Natural killer cell (primary cell): ENCODE measurements at regions not wholly inside any gene's neighbourhood (a gene's known extent, or its start where the extent isn't known, plus 50 kb on each side); places are given as distances from the start of the nearest gene placed in this dataset.

Source experiments
- ATAC-seq, 3 donors: fragments of 150-1000 bp in 2 of 3; fragments of 200-7000 bp in 1 of 3; cut with Tn5 transposase; 1 replicate in 1 of 3; 2 replicates in 2 of 3; pipeline ENCODE4 v1.10.0; 2021; ENCODE audit warnings: mild to moderate bottlenecking in 2 of 3, moderate library complexity in 2 of 3
- DNase-seq, 2 donors: peaks; one replicate each; pipeline versions ENCODE4 v3.0.0 to v3.0.0-alpha.2; 2013 to 2021; ENCODE audit warnings: mixed read lengths in 1 of 2
- H3K27ac ChIP-seq: one replicate; pipeline ENCODE4 v1.5.1; 2013; ENCODE audit warnings: mild to moderate bottlenecking, low read length
- H3K27me3 ChIP-seq: one replicate; pipeline ENCODE4 v1.6.1; 2013; ENCODE audit warnings: low read length; ENCODE audit not compliant: control insufficient read depth, insufficient read depth
- H3K36me3 ChIP-seq: one replicate; pipeline ENCODE4 v1.6.1; 2013; ENCODE audit warnings: low read length; ENCODE audit not compliant: control insufficient read depth, insufficient read depth
- H3K4me1 ChIP-seq: one replicate; pipeline ENCODE4 v1.6.1; 2013; ENCODE audit warnings: low read length; ENCODE audit not compliant: control insufficient read depth, insufficient read depth
- H3K4me3 ChIP-seq: one replicate; pipeline ENCODE4 v1.5.1; 2013; ENCODE audit warnings: low read length
- H3K9me3 ChIP-seq: one replicate; pipeline ENCODE4 v1.6.1; 2013; ENCODE audit warnings: low read length; ENCODE audit not compliant: control insufficient read depth, insufficient read depth
- H3K27ac Mint-ChIP-seq, 2 donors: one replicate each; pipeline ENCODE4 v1.8.0; 2022; ENCODE audit warnings: mild to moderate bottlenecking in 2 of 2, mixed read lengths in 2 of 2, moderate library complexity in 1 of 2
- H3K27me3 Mint-ChIP-seq, 2 donors: one replicate each; pipeline ENCODE4 v1.8.0; 2022; ENCODE audit warnings: low read depth in 2 of 2, mixed read lengths in 2 of 2
- H3K36me3 Mint-ChIP-seq: one replicate; pipeline ENCODE4 v1.8.0; 2022; ENCODE audit warnings: mixed read lengths
- H3K4me1 Mint-ChIP-seq, 2 donors: one replicate each; pipeline ENCODE4 v1.8.0; 2022; ENCODE audit warnings: mixed read lengths in 2 of 2
- H3K4me3 Mint-ChIP-seq: one replicate; pipeline ENCODE4 v1.8.0; 2022; ENCODE audit warnings: mild to moderate bottlenecking, moderate library complexity, mixed read lengths
- H3K9me3 Mint-ChIP-seq, 2 donors: one replicate each; pipeline ENCODE4 v1.8.0; 2022; ENCODE audit warnings: mixed read lengths in 2 of 2
- CTCF ChIP-seq: fragments of 200-600 bp; IDR thresholded peaks from one replicate; pipeline ENCODE4 v1.8.0; 2022; ENCODE audit warnings: antibody characterized with exemption
- WGBS: methylation state at CpG from one replicate; pipeline ENCODE4 v1.1.7; 2013; ENCODE audit warnings: missing lambda C conversion rate; ENCODE audit not compliant: insufficient coverage; 5-methylcytosine and 5-hydroxymethylcytosine counted together
- intact Hi-C: fragments of 100-400 bp; cut with micrococcal nuclease; formaldehyde crosslinking; loops from one replicate; pipeline ENCODE4 v1.14.2; 2022

- Histone ChIP-seq H3K9me3 (no peaks in the 10 kb centered on the region), H3K27ac (peak overlapping the region; percentile 21), H3K36me3 (no peaks in the 10 kb centered on the region), H3K4me3 (no peak overlapping the region), H3K27me3 (no peaks in the 10 kb centered on the region), H3K4me1 (peaks cover 3% of the 10 kb centered on the region)
- H3K36me3 Mint-ChIP-seq: peaks cover 5% of the 10 kb centered on the region
- intact Hi-C loops: no loop called here
- H3K27ac Mint-ChIP-seq: peak overlapping the region in 1 of 2 donors; percentile 37
- H3K4me3 Mint-ChIP-seq: peak overlapping the region; percentile 47
- peaks cover 0 to 5% of the 10 kb centered on the region in 2 donors for H3K27me3 Mint-ChIP-seq
- ATAC-seq: peak; percentile 65 to 70 (median 66)
- DNase-seq: peak in 1 of 2 donors; percentile 23
- TF ChIP-seq CTCF: no peak
- no CpG with 5 or more reads among the region's 1 CpG for WGBS
- no peaks in the 10 kb centered on the region for H3K9me3 Mint-ChIP-seq
- H3K4me1 Mint-ChIP-seq: peaks cover 9 to 12% of the 10 kb centered on the region in 2 donors
These were observed 169.9 kb upstream of the SLC39A10 start for GRCh38 chr2:195486987-195487644.

- H3K9me3 Mint-ChIP-seq: no peaks in the 10 kb centered on the region
- Histone ChIP-seq H3K9me3 (no peaks in the 10 kb centered on the region), H3K36me3 (no peaks in the 10 kb centered on the region), H3K4me1 (peaks cover 3% of the 10 kb centered on the region), H3K27ac (no peak overlapping the region), H3K4me3 (no peak overlapping the region), H3K27me3 (no peaks in the 10 kb centered on the region)
- ATAC-seq (no peak), DNase-seq (no peak)
- no peak overlapping the region for H3K4me3 Mint-ChIP-seq
- 27% methylated on average over 2 of the region's 2 CpGs for WGBS
- peaks cover 9 to 12% of the 10 kb centered on the region in 2 donors for H3K4me1 Mint-ChIP-seq
- H3K36me3 Mint-ChIP-seq: peaks cover 7% of the 10 kb centered on the region
- intact Hi-C loops: no loop called here
- peaks cover 0 to 8% of the 10 kb centered on the region in 2 donors for H3K27me3 Mint-ChIP-seq
- TF ChIP-seq CTCF: no peak
- H3K27ac Mint-ChIP-seq: peak overlapping the region in 1 of 2 donors; percentile 37
These were observed 170.5 kb upstream of the SLC39A10 start for GRCh38 chr2:195486520-195486919.

GRCh38 chr2:195482010-195482409 is 175.0 kb upstream of the SLC39A10 start:
- no peak overlapping the region for H3K4me3 ChIP-seq
- peaks cover 3 to 10% of the 10 kb centered on the region in 2 donors for H3K4me1 Mint-ChIP-seq
- H3K27me3 ChIP-seq: no peaks in the 10 kb centered on the region
- intact Hi-C loops: no loop called here
- DNase-seq: no peak
- H3K27ac ChIP-seq: no peak overlapping the region
- H3K27ac Mint-ChIP-seq: no peak overlapping the region
- H3K4me1 ChIP-seq: peaks cover 3% of the 10 kb centered on the region
- H3K36me3 ChIP-seq: no peaks in the 10 kb centered on the region
- H3K9me3 ChIP-seq: no peaks in the 10 kb centered on the region
- WGBS: no CpG with 5 or more reads among the region's 1 CpG
- H3K4me3 Mint-ChIP-seq: no peak overlapping the region
- ATAC-seq: no peak
- peaks cover 9 to 27% of the 10 kb centered on the region in 2 donors for H3K27me3 Mint-ChIP-seq
- TF ChIP-seq CTCF: no peak
- peaks cover 13% of the 10 kb centered on the region for H3K36me3 Mint-ChIP-seq
- peaks cover 0 to 3% of the 10 kb centered on the region in 2 donors for H3K9me3 Mint-ChIP-seq

- no peak overlapping the region for H3K27ac ChIP-seq
- Mint-ChIP-seq H3K27ac (no peak overlapping the region), H3K36me3 (peaks cover 14% of the 10 kb centered on the region), H3K27me3 (peaks cover 9 to 27% of the 10 kb centered on the region in 2 donors), H3K4me1 (peaks cover 0 to 9% of the 10 kb centered on the region in 2 donors), H3K4me3 (no peak overlapping the region), H3K9me3 (peaks cover 0 to 3% of the 10 kb centered on the region in 2 donors)
- no peak for DNase-seq
- H3K4me3 ChIP-seq: no peak overlapping the region
- intact Hi-C loops: no loop called here
- H3K4me1 ChIP-seq: no peaks in the 10 kb centered on the region
- no peak for TF ChIP-seq CTCF
- H3K36me3 ChIP-seq: no peaks in the 10 kb centered on the region
- no peak for ATAC-seq
- H3K27me3 ChIP-seq: no peaks in the 10 kb centered on the region
- no peaks in the 10 kb centered on the region for H3K9me3 ChIP-seq
These were observed 176.9 kb upstream of the SLC39A10 start for GRCh38 chr2:195480121-195480520.
